GM20431 (cell line): ENCODE measurements at regions not wholly inside any gene's neighbourhood (a gene's known extent, or its start where the extent isn't known, plus 50 kb on each side); places are given as distances from the start of the nearest gene placed in this dataset.

Experiments used
- in situ Hi-C: fragments of 300-500 bp; cut with MseI, MboI; formaldehyde crosslinking; loops from one replicate; pipeline ENCODE4 v1.15.0; 2020; ENCODE audit warnings: low sequenced_read_pairs; ENCODE audit not compliant: unreplicated experiment

- in situ Hi-C loops: no loop called here
Observed at GRCh38 chr12:30263434-30263833, 432.2 kb downstream of the IPO8 start.

DNA sequence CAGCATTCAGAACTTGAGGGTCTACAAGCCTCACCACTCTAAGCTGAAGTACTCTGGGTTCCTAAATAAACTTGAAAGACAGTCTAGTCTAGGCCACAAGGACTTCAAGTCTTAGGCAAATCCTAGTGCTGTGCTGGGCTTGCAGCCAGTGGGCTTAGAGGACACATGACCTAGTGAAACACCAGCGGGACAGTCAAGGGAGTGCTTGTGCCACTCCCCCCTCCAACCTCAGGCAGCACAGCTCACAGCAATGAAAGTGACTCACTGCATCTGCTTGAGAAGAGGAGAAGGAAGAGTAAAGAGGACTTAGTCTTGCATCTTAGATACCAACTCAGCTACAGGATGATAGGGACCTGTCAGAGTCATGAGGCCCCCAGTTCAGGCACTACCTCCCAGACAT, 438.1 kb downstream of the IPO8 start:
- in situ Hi-C loops: no loop called here

- in situ Hi-C loops: no loop called here
Observed at GRCh38 chr12:30251546-30251945, 444.1 kb downstream of the IPO8 start.

DNA sequence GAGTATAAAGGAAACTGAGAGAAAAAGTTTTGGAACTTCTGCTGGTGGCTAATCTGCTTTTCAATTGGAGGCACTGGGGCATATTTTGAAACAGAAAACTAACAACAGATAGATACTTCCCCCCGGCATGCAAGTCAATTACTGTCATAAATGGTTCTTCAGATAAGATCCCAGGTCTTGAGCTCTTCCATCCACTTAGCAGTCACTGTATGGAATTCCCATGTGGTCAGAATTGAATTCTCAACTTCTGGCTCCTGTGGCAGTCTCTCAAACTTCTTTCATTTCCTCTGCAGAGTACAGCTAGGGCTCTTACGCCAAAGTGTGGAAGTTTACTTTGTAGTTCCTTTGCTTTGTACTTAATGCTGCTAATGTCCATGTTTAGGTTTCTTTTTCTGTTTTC, 452.2 kb downstream of the IPO8 start:
- in situ Hi-C loops: no loop called here

- in situ Hi-C loops: no loop called here
Observed at GRCh38 chr12:30219047-30219446, 435.3 kb upstream of the TMTC1 start.

DNA sequence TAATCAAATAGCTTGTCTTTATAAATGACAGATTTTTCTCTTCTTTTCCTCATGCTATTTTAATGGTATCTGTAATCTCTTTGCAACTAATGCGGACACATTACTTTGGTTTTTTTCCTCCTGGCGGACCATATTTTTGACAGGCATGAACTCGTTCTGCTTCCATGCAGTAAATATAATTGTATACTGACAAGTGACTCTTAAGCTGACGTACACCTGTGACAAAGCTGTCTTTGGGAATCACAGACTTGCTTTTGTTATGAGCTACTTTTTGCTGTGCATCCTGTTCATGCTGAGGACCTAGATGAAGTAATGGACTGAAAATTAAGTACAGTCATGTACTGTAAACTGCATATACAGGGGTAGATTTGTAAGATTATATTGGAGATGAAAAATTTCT, 434.3 kb upstream of the TMTC1 start:
- in situ Hi-C loops: no loop called here

- in situ Hi-C loops: no loop called here
Observed at GRCh38 chr12:30213166-30213565, 429.4 kb upstream of the TMTC1 start.

DNA sequence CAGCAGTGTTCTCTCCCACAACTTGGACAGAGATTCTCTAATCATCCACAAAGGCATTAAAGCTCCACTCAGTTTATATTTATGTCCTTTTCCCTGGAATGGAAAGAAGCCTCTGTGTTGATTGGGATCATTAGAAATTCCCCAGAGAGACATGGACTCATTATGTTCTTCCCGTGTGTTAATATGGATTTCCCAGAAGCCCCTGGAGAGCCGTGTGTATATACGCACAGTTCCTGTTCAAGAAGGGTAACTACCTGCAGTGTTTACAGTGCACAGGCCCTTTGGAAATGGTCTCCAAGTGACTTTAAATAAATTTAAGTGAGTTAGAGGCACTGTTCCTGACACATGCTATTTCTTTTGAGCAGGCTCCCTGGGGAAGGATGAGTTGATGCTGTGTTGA, 428.0 kb upstream of the TMTC1 start:
- in situ Hi-C loops: no loop called here

- in situ Hi-C loops: no loop called here
Observed at GRCh38 chr12:30203981-30204380, 420.2 kb upstream of the TMTC1 start.

GRCh38 chr12:30202521-30203254, 418.9 kb upstream of the TMTC1 start:
- in situ Hi-C loops: no loop called here

- in situ Hi-C loops: no loop called here
Observed at GRCh38 chr12:30201301-30202160, 417.8 kb upstream of the TMTC1 start.

DNA sequence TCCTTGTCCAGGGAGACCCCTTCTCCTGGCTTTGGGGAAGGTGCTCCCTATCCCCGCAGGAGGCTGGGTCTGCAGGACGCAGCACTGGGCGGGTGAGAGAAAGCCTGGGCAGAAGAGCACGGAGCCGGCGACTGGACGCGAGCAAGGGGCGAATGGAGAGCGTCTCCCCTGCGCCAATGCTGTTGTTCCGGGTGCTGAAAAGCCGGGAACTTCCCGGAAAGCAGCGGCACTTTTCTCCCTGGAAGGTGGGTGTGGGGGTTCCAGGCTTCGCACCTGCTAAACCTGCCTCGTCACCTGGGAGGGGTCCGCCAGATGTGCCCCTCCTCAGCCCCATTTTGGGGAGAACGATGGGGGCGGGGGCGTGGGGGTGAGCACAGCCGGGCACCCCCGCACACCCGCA, 417.1 kb upstream of the TMTC1 start:
- in situ Hi-C loops: no loop called here

DNA sequence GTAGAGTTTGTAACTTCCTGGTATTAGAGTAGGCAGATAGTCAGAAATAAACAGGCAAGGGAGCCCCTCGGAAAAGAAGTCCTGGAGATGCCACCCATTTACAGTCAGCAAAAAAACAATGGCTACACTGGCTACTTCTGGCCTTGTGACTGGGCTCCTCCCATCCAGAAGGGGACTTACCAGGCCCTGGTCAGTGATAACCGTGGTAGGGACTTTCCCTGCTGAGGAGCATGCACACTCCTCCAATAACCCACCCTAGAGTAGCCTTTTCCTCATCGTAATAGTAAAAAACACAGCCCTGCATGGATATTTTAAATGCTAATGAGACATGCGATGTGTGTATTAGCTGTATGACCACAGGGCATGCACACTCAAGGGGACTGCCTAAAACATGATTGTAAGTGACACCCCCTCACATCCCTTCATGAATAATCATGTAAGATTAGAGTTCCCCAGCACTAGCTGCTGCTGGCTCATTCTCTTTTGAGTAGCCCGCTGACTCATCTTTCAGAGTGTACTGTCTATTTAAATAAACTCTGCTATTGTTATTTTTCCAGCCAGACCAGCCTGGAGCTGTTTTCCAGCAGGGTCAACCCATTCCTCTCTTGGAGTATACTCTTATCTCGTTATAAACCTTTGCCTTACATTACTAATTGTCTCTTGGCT, 413.8 kb upstream of the TMTC1 start:
- in situ Hi-C loops: no loop called here

DNA sequence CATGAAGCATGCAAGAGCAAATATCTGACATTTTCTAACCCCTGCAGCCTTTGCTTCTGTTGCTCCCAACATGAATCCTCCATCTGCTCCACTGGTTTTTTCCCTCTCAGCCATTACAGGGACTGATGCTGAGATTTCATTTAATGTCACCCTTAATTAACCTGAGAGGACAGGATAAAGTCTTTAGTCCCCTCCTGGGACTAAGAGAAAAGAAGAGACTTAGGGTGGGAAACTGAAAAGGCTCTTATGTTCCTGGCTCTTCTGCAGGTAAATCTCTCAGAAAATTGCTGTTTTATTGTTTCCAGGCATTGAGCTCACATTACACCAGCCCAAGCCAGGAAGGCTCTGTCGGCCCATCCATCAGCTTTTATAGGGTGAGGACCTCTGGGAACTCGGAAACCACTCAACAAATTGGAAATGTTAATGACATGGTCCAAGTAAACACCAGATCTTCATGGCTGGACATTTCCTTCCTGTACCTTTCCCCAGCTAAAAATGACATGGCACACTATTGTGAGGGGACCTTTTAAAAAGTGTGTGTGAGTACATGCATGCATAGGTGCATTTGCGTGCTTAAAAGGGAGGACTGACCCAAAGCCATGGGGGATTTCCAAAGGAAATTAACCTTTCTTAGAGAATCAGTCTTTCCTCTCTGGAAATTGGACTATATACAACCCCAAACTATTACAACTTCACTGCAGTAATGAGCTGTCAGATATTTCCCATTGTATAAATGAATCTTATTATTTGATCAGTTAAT, 408.1 kb upstream of the TMTC1 start:
- in situ Hi-C loops: no loop called here

DNA sequence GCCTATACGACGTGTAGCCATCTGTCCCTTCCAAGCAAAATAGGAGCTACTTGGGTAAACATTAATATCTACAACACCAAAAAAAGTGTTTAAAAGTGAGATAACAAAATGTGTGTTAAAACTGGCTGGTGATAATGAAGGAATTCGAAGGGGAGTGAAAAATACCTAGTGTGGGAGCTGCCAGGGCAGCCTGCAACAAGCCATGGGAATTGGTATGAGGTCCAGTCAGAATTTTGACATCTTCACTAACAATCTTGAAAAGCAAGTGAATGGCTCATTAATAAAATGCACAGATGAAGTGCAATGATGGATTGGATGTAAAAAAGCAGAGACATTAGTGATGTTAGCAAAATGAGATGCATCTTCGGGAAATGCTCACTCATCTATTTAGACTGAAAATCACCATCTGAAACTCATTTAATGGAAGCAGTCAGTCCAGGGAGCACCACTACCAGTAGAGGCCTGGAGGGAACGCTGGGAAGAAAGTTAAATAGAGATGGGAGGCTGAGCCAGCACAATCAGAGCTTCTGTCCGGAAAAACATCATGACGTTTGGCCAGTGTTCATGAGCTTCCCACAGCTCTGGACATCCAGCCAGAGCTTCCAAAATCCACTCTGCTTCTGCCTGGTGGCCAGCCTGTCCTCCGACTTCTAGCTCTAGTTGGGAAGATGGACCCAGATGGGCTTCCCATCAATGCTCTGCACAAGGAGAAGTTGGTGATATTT, 405.0 kb upstream of the TMTC1 start:
- in situ Hi-C loops: no loop called here

DNA sequence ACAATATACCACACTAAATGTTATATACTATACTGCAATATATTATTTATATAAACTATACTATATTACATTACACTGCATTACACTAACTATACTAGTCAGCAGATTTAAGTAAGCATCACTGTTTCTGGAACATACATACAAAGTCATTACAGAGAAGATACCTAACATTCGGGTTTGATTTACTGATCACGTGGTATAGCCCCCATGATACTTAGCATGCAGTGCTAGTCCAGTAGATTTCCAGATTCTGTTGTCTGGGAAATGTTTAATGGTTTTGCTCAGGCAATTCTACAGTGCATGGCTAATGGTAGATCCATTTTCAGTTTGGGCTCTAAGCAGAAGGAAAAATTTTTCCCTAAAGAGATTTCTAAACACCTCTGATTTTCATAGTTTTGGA, 403.7 kb upstream of the TMTC1 start:
- in situ Hi-C loops: no loop called here

- in situ Hi-C loops: no loop called here
Observed at GRCh38 chr12:30181334-30181733, 397.6 kb upstream of the TMTC1 start.

GRCh38 chr12:30180602-30181001, 396.9 kb upstream of the TMTC1 start:
- in situ Hi-C loops: no loop called here

DNA sequence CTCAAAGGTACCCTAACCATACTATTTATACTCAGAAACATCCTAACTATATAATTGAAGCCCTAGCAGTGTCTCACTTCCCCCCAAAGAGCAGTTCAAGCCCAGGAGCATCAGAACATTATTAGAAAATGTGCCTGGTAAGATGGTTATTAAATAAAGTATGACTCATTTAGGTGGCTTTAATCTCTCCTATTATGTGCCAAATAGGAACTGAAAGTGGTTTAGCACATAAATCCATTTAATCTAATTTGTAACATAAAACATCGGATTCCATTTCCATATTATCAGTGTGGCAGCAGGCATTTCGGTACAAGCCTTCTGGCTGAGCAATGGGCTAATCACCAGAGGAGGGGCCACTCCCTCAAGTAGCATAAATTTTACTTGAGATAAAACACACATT, 395.2 kb upstream of the TMTC1 start:
- in situ Hi-C loops: no loop called here
